OCI-LY7 (cell line): ENCODE measurements at regions not wholly inside any gene's neighbourhood (a gene's known extent, or its start where the extent isn't known, plus 50 kb on each side); places are given as distances from the start of the nearest gene placed in this dataset.

ENCODE experiments used
- BruUV-seq: library from RNA; stranded (reverse); fragments of 400-500 nt; replicated peaks from 2 replicates; lab custom pipeline; 2021; lab: Mats Ljungman, UMichigan
- CTCF ChIA-PET: fragments of 300-600 bp; sonication (Branson Sonifier 250); formaldehyde crosslinking; loops from one replicate; lab custom pipeline; 2022; ENCODE audit warnings: antibody characterized with exemption; ENCODE audit not compliant: unreplicated experiment; lab: Charles Lee
- POLR2A ChIA-PET: fragments of 300-600 bp; sonication (Branson Sonifier 250); formaldehyde crosslinking; loops from one replicate; lab custom pipeline; 2022; ENCODE audit warnings: antibody characterized with exemption; lab: Charles Lee
- DNase-seq: peaks from one replicate; pipeline ENCODE4 v3.0.0-alpha.2; 2015; ENCODE audit warnings: low spot score
- H2AFZ ChIP-seq: fragments of 200-600 bp; sonication (generic), shearing (Covaris generic); 2 replicates; pipeline ENCODE4 v1.6.1; 2014; ENCODE audit warnings: mild to moderate bottlenecking, antibody characterized with exemption, low read length, moderate library complexity
- H3K27ac ChIP-seq: fragments of 200-600 bp; sonication (generic); 2 replicates; pipeline ENCODE4 v1.5.1; 2014; ENCODE audit warnings: mixed run types, low read depth, mild to moderate bottlenecking, moderate library complexity, low read length, inconsistent platforms; ENCODE audit not compliant: poor library complexity, severe bottlenecking
- H3K36me3 ChIP-seq: fragments of 200-600 bp; sonication (generic); 2 replicates; pipeline ENCODE4 v1.6.1; 2014; ENCODE audit warnings: mild to moderate bottlenecking, antibody characterized with exemption, low read length, moderate library complexity, mixed read lengths; ENCODE audit not compliant: insufficient read depth
- H3K4me1 ChIP-seq: fragments of 200-600 bp; sonication (generic); 2 replicates; pipeline ENCODE4 v1.5.1; 2014; ENCODE audit warnings: mild to moderate bottlenecking, low read length; ENCODE audit not compliant: insufficient read depth, poor library complexity, severe bottlenecking
- H3K4me2 ChIP-seq: fragments of 200-600 bp; sonication (generic); 2 replicates; pipeline ENCODE4 v1.6.1; 2014; ENCODE audit warnings: mild to moderate bottlenecking, low read length
- H3K4me3 ChIP-seq: fragments of 200-600 bp; sonication (generic); 2 replicates; pipeline ENCODE4 v1.5.1; 2014; ENCODE audit warnings: mild to moderate bottlenecking, low read depth, low read length; ENCODE audit not compliant: poor library complexity, severe bottlenecking
- H3K79me2 ChIP-seq: fragments of 200-600 bp; sonication (generic); 2 replicates; pipeline ENCODE4 v1.6.1; 2016; ENCODE audit warnings: low read depth, mild to moderate bottlenecking, low read length, moderate library complexity, mixed read lengths; ENCODE audit not compliant: insufficient read depth
- H3K9me2 ChIP-seq: fragments of 200-600 bp; sonication (generic); 2 replicates; pipeline ENCODE4 v1.6.1; 2016; ENCODE audit warnings: mild to moderate bottlenecking, low read length, mixed read lengths; ENCODE audit not compliant: insufficient read depth
- H3K9me3 ChIP-seq: fragments of 200-600 bp; sonication (generic); 2 replicates; pipeline ENCODE4 v1.6.1; 2014; ENCODE audit warnings: mild to moderate bottlenecking, mixed run types, low read length, mixed read lengths
- H4K20me1 ChIP-seq: fragments of 200-600 bp; sonication (generic); 2 replicates; pipeline ENCODE4 v1.6.1; 2014; ENCODE audit warnings: mild to moderate bottlenecking, antibody characterized with exemption, low read length, moderate library complexity, mixed read lengths; ENCODE audit not compliant: insufficient read depth
- CTCF ChIP-seq: fragments of 200-600 bp; sonication (generic); conservative IDR thresholded peaks from 2 replicates; pipeline ENCODE4 v1.5.1; 2014; ENCODE audit warnings: mild to moderate bottlenecking, antibody characterized with exemption, low read length, moderate library complexity, mixed read lengths
- EZH2phosphoT487 ChIP-seq: fragments of 200-600 bp; sonication (generic); IDR thresholded peaks from 2 replicates; pipeline ENCODE4 v1.6.1; 2018; ENCODE audit warnings: low read depth, borderline replicate concordance, mild to moderate bottlenecking, mixed run types, antibody characterized with exemption, low read length, moderate library complexity, mixed read lengths
- intact Hi-C: fragments of 100-400 bp; cut with micrococcal nuclease; formaldehyde crosslinking; loops from one replicate; pipeline ENCODE4 v1.10.0; 2022; ENCODE audit not compliant: unreplicated experiment

GRCh38 chr4:127045861-127046260 lies 586.9 kb upstream of the INTU start:
- H3K4me1 ChIP-seq = no peaks in the 10 kb centered on the region
- H4K20me1 ChIP-seq = no peaks in the 10 kb centered on the region
- BruUV-seq = no TSS peak
- DNase-seq = no peak
- H3K4me3 ChIP-seq = no peak overlapping the region
- CTCF ChIA-PET = no interaction called here
- no peak for TF ChIP-seq CTCF
- TF ChIP-seq EZH2phosphoT487 = no peak
- no peaks in the 10 kb centered on the region for H3K79me2 ChIP-seq
- no peak overlapping the region for H2AFZ ChIP-seq
- H3K27ac ChIP-seq = no peak overlapping the region
- intact Hi-C loops = no loop called here
- H3K9me3 ChIP-seq = no peaks in the 10 kb centered on the region
- no peaks in the 10 kb centered on the region for H3K9me2 ChIP-seq
- no peak overlapping the region for H3K4me2 ChIP-seq
- H3K36me3 ChIP-seq = no peaks in the 10 kb centered on the region
- POLR2A ChIA-PET = interaction anchor here (0.7 kb wide), 1 partner anchor 147 kb away, joined by 3 read pairs; no protein-coding TSS in a partner anchor

DNA sequence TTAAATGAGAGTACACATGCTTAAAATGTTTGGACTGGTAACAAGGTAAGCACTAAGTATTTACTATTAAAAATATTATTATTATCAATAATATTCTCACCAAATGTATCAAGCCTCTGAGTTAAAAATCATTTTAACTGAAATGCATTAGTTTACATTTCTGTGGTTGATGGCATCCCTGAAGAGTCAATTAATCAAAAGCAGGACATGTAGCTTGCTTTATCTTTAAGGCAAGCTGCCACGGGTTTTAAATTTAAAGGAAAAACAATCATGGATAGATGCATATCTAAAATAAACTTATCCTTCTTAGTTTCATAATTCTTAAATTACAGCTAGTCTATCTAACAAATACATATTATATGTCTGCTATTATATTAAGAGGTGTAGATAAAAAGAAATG lies 584.8 kb upstream of the INTU start:
- BruUV-seq = no TSS peak

More for the DNA sequence above, 584.8 kb upstream of the INTU start:
- H3K9me2 ChIP-seq = no peaks in the 10 kb centered on the region
- no peaks in the 10 kb centered on the region for H3K79me2 ChIP-seq
- H3K36me3 ChIP-seq = no peaks in the 10 kb centered on the region
- intact Hi-C loops = no loop called here
- POLR2A ChIA-PET = interaction anchor here (0.7 kb wide), 1 partner anchor 38 kb away, joined by 3 read pairs; no protein-coding TSS in a partner anchor
- H3K4me2 ChIP-seq = no peak overlapping the region
- TF ChIP-seq CTCF (no peak), EZH2phosphoT487 (no peak)
- H3K4me1 ChIP-seq = no peaks in the 10 kb centered on the region
- no peaks in the 10 kb centered on the region for H4K20me1 ChIP-seq
- no peaks in the 10 kb centered on the region for H3K9me3 ChIP-seq
- no peak for DNase-seq
- no peak overlapping the region for H3K27ac ChIP-seq
- no peak overlapping the region for H2AFZ ChIP-seq
- CTCF ChIA-PET = no interaction called here
- no peak overlapping the region for H3K4me3 ChIP-seq
